HFFc6 (cell line): ENCODE measurements at regions not wholly inside any gene's neighbourhood (a gene's known extent, or its start where the extent isn't known, plus 50 kb on each side); places are given as distances from the start of the nearest gene placed in this dataset.

ENCODE experiments used
- DNase-seq: peaks from one replicate; pipeline ENCODE4 v3.0.0-alpha.2; 2018
- H3K27ac Mint-ChIP-seq: 2 replicates; pipeline ENCODE4 v1.8.0; 2020; ENCODE audit warnings: mild to moderate bottlenecking, mixed read lengths
- H3K27me3 Mint-ChIP-seq: 2 replicates; pipeline ENCODE4 v1.8.0; 2021; ENCODE audit warnings: mild to moderate bottlenecking, moderate library complexity, mixed read lengths; ENCODE audit not compliant: insufficient read depth
- H3K36me3 Mint-ChIP-seq: 2 replicates; pipeline ENCODE4 v1.8.0; 2021; ENCODE audit warnings: low read depth, mixed read lengths
- H3K4me1 Mint-ChIP-seq: 2 replicates; pipeline ENCODE4 v1.8.0; 2020; ENCODE audit warnings: low read depth, mixed read lengths
- H3K4me3 Mint-ChIP-seq: 2 replicates; pipeline ENCODE4 v1.8.0; 2020; ENCODE audit warnings: mild to moderate bottlenecking, moderate library complexity, mixed read lengths
- H3K9me3 Mint-ChIP-seq: 2 replicates; pipeline ENCODE4 v1.8.0; 2020; ENCODE audit warnings: mild to moderate bottlenecking, mixed read lengths
- CTCF ChIP-seq: fragments of 200-600 bp; sonication (generic); IDR thresholded peaks from 2 replicates; pipeline ENCODE4 v1.5.0; 2021; ENCODE audit warnings: antibody characterized with exemption, mild to moderate bottlenecking

GRCh38 chr13:72346716-72347115 is 380.7 kb downstream of the MZT1 start:
- no peak overlapping the region for H3K4me3 Mint-ChIP-seq
- no peaks in the 10 kb centered on the region for H3K36me3 Mint-ChIP-seq
- no peak for DNase-seq
- H3K27me3 Mint-ChIP-seq, result no peaks in the 10 kb centered on the region
- H3K27ac Mint-ChIP-seq, result no peak overlapping the region
- no peak for TF ChIP-seq CTCF
- H3K9me3 Mint-ChIP-seq, result peaks cover 13% of the 10 kb centered on the region
- H3K4me1 Mint-ChIP-seq, result no peaks in the 10 kb centered on the region

DNA sequence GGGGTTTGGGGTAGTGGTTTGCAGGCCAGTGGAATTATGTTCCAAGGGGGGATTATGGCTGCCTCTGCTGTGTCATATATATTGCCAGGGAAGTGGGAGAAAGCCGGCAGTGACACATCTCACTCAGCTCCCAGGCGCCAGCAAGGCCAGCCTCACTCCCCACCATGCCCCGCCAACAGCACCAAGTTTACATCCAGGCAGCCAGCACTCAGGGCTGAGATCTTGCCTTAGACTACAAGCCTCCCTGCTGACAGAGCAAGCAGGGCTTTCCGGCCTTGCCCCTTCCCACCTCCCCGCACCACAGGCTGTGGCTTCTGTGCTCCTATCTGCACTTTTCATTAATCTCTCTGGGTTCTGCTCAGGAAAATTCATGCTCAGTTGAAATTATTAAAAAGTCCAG is 385.1 kb downstream of the MZT1 start:
- DNase-seq, result no peak
- Mint-ChIP-seq H3K9me3 (peaks cover 34% of the 10 kb centered on the region), H3K27me3 (no peaks in the 10 kb centered on the region), H3K27ac (no peak overlapping the region), H3K4me3 (no peak overlapping the region), H3K36me3 (no peaks in the 10 kb centered on the region), H3K4me1 (no peaks in the 10 kb centered on the region)
- TF ChIP-seq CTCF, result no peak

GRCh38 chr13:72341904-72342303 is 385.5 kb downstream of the MZT1 start:
- Mint-ChIP-seq H3K27me3 (no peaks in the 10 kb centered on the region), H3K4me3 (no peak overlapping the region), H3K27ac (no peak overlapping the region), H3K9me3 (peaks cover 34% of the 10 kb centered on the region), H3K36me3 (no peaks in the 10 kb centered on the region), H3K4me1 (no peaks in the 10 kb centered on the region)
- TF ChIP-seq CTCF, result no peak
- DNase-seq, result no peak

- Mint-ChIP-seq H3K4me3 (no peak overlapping the region), H3K4me1 (no peaks in the 10 kb centered on the region), H3K27ac (no peak overlapping the region), H3K36me3 (no peaks in the 10 kb centered on the region), H3K27me3 (no peaks in the 10 kb centered on the region; the same call in none of the 2 replicates), H3K9me3 (peaks cover 15% of the 10 kb centered on the region)
- no peak for DNase-seq
- TF ChIP-seq CTCF, result no peak
These were observed 409.9 kb downstream of the MZT1 start for GRCh38 chr13:72317346-72318109.

- H3K27ac Mint-ChIP-seq, result no peak overlapping the region
- H3K4me1 Mint-ChIP-seq, result no peaks in the 10 kb centered on the region
- H3K4me3 Mint-ChIP-seq, result no peak overlapping the region
- no peaks in the 10 kb centered on the region; the same call in none of the 2 replicates for H3K27me3 Mint-ChIP-seq
- no peak for TF ChIP-seq CTCF
- H3K36me3 Mint-ChIP-seq, result no peaks in the 10 kb centered on the region
- DNase-seq, result no peak
- peaks cover 9% of the 10 kb centered on the region; the same call in 1 of the 2 replicates for H3K9me3 Mint-ChIP-seq
These were observed 410.7 kb downstream of the MZT1 start for GRCh38 chr13:72316716-72317115.
